ENCODE measurements at regions not wholly inside any gene's neighbourhood (a gene's known extent, or its start where the extent isn't known, plus 50 kb on each side); places are given as distances from the start of the nearest gene placed in this dataset.

DNA sequence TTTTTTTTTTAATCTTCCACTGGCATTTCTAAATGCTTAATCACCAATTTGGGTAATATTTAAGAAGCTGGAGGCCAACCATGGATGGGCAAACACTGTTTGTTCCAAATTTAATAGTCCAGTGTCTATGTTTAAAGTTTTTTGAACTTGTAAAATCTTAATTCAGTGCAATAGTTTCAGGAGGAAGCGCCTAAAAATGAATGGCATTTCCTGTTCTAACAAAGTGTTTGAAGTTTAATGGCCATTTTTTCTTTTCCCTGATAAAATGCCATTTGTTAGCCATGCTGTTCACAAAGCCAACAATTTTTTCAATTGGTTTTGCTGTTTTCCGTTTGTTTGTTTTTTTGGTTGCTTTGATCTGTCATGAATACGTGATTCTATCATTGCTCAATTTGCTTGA is 552.1 kb downstream of the LMO4 start:
- TF ChIP-seq, protein P1, sequence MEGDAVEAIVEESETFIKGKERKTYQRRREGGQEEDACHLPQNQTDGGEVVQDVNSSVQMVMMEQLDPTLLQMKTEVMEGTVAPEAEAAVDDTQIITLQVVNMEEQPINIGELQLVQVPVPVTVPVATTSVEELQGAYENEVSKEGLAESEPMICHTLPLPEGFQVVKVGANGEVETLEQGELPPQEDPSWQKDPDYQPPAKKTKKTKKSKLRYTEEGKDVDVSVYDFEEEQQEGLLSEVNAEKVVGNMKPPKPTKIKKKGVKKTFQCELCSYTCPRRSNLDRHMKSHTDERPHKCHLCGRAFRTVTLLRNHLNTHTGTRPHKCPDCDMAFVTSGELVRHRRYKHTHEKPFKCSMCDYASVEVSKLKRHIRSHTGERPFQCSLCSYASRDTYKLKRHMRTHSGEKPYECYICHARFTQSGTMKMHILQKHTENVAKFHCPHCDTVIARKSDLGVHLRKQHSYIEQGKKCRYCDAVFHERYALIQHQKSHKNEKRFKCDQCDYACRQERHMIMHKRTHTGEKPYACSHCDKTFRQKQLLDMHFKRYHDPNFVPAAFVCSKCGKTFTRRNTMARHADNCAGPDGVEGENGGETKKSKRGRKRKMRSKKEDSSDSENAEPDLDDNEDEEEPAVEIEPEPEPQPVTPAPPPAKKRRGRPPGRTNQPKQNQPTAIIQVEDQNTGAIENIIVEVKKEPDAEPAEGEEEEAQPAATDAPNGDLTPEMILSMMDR (IDR thresholded peaks at IDR 0.05 in 4 of 5, conservative IDR thresholded peaks at IDR 0.05 in 1 of 5) = no peak
- TF ChIP-seq POLR2A (IDR thresholded peaks at IDR 0.05) = no peak

All from gastrocnemius medialis (tissue), 4 donors.